ENCODE measurements at regions not wholly inside any gene's neighbourhood (a gene's known extent, or its start where the extent isn't known, plus 50 kb on each side); places are given as distances from the start of the nearest gene placed in this dataset.

DNA sequence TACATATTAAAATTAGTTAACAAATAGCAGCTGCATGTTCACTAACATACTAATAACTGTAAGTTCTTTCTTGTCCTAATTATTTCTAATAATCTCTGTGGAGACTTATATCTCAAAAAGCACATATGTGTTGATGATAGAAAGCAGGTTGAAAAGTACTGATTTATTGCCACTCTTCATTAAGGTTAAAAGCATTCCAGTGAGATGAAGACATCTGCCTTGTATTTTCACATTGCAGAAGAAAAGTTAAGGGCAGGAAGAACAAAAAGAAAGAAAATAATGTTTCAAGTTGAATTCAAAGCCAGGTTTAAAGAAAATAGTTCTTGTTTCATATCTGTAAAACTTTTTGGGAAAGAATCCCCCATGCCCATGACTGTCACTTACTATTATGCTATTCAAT is 429.9 kb downstream of the MTX2 start:
- TF ChIP-seq GLIS3 (CRISPR knock-in tag; IDR thresholded peaks at IDR 0.05) (0 out of 2 replicates have a peak, but pooled peaks have one; percentile 90), ZFP3 (CRISPR knock-in tag; IDR thresholded peaks at IDR 0.05) (no peak), ZNF565 (CRISPR knock-in tag; conservative IDR thresholded peaks at IDR 0.05; ENCODE audit: low read depth) (no peak; the same call in 1 of the 2 replicates), ZNF8 (CRISPR knock-in tag; IDR thresholded peaks at IDR 0.05) (no peak), ZC3H10 (CRISPR knock-in tag; IDR thresholded peaks at IDR 0.05) (peak; percentile 72)
